Tibial nerve (tissue), 4 donors: ENCODE measurements at regions not wholly inside any gene's neighbourhood (a gene's known extent, or its start where the extent isn't known, plus 50 kb on each side); places are given as distances from the start of the nearest gene placed in this dataset.

ENCODE experiments used
- EP300 ChIP-seq, 2 donors: sonication (generic); formaldehyde crosslinking; IDR thresholded peaks; one replicate each; pipeline ENCODE4 v1.6.1; 2017; ENCODE audit warnings: antibody characterized with exemption in 2 of 2, mild to moderate bottlenecking in 1 of 2
- POLR2A ChIP-seq, 2 donors: fragments of 450-650 bp; IDR thresholded peaks; one replicate each; pipeline ENCODE4 v1.6.1; 2017; ENCODE audit warnings: antibody characterized with exemption in 2 of 2, mild to moderate bottlenecking in 2 of 2, moderate library complexity in 2 of 2
- TF ChIP-seq, protein P1 (sequence below), 5 experiments: fragments of 200-600 bp in 3 of 5; fragments of 450-650 bp in 2 of 5; sonication (generic) in 3 of 5; IDR thresholded peaks; one replicate each; pipeline ENCODE4 v1.5.1; 2016 to 2019; ENCODE audit warnings: antibody characterized with exemption in 5 of 5, mild to moderate bottlenecking in 3 of 5, moderate library complexity in 2 of 5

DNA sequence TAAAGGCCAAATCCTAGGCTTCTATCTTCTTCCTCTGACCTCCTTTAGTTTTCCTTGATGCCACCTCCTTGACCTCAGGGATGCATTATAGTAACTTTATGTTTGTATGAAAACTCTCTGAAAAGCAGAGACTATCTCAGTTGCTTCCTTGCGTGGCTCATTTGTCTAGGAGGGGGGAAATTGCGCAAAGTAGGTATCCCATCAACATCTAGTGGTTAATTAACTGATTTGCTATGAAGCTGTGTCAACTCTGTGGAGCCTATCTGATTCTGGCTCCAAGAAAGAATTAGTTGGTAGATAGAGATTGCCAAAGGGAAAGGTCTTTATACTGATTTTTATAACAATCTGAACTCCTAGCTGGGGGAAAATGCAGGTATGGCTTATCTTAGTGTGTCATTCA, 82.1 kb upstream of the FRY start:
- TF ChIP-seq EP300 (IDR thresholded peaks at IDR 0.05) (no peak), POLR2A (IDR thresholded peaks at IDR 0.05) (no peak)
- TF ChIP-seq, protein P1, sequence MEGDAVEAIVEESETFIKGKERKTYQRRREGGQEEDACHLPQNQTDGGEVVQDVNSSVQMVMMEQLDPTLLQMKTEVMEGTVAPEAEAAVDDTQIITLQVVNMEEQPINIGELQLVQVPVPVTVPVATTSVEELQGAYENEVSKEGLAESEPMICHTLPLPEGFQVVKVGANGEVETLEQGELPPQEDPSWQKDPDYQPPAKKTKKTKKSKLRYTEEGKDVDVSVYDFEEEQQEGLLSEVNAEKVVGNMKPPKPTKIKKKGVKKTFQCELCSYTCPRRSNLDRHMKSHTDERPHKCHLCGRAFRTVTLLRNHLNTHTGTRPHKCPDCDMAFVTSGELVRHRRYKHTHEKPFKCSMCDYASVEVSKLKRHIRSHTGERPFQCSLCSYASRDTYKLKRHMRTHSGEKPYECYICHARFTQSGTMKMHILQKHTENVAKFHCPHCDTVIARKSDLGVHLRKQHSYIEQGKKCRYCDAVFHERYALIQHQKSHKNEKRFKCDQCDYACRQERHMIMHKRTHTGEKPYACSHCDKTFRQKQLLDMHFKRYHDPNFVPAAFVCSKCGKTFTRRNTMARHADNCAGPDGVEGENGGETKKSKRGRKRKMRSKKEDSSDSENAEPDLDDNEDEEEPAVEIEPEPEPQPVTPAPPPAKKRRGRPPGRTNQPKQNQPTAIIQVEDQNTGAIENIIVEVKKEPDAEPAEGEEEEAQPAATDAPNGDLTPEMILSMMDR (IDR thresholded peaks at IDR 0.05), result no peak
